ENCODE measurements at regions not wholly inside any gene's neighbourhood (a gene's known extent, or its start where the extent isn't known, plus 50 kb on each side); places are given as distances from the start of the nearest gene placed in this dataset.

DNA sequence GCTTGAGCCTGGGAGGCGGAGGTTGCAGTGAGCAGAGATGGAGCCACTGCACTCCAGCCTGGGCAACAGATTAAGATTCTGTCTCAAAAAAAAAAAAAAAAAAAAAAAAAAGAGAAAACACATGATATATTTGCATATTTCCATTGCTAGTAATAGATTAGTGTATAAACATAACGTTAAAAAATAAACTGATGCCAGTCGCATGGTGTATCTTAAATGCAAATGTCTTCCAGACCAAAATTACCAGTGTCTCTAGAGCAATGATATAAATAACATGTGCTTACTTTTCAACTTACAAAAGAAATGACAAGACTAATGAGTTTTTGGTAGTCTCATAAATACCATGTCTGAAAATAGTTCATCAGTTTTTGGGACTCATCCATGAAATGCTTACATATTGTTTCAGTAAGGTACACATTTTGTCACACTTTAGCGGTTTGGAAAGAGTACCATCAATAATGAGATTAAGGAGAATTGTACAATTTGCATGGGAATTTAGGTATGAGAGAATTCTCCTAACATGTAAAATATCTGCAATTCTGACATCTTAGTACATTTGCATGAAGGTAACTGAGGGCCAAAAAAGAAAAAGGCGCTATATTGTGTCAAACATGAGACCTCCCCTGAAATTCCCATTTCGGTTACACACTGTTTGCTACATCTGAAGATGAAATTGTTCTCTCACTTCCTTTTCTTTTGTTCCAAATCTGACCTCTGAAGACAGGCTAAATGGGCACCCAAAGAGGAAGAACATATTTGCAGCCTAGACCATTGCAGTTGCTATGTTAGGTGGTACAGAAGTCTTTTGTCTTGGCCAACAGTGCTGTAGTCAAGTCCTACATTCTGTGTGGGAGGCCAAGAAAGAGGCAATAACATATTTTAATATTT is 51.5 kb upstream of the PIP4K2A start (continued):
- no peak for TF ChIP-seq POGK (CRISPR knock-in tag; conservative IDR thresholded peaks at IDR 0.05)
- no peak for TF ChIP-seq NAIF1 (CRISPR knock-in tag; IDR thresholded peaks at IDR 0.05; ENCODE audit: borderline replicate concordance)
- TF ChIP-seq, protein P1, sequence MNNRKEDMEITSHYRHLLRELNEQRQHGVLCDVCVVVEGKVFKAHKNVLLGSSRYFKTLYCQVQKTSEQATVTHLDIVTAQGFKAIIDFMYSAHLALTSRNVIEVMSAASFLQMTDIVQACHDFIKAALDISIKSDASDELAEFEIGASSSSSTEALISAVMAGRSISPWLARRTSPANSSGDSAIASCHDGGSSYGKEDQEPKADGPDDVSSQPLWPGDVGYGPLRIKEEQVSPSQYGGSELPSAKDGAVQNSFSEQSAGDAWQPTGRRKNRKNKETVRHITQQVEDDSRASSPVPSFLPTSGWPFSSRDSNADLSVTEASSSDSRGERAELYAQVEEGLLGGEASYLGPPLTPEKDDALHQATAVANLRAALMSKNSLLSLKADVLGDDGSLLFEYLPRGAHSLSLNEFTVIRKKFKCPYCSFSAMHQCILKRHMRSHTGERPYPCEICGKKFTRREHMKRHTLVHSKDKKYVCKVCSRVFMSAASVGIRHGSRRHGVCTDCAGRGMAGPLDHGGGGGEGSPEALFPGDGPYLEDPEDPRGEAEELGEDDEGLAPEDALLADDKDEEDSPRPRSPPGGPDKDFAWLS (CRISPR knock-in tag; IDR thresholded peaks at IDR 0.05; ENCODE audit: borderline replicate concordance): no peak

GRCh38 chr10:22764639-22765038 is 50.3 kb upstream of the PIP4K2A start:
- ChIA-PET POLR2A (no interaction called here), CTCF (ENCODE audit: low intra/inter-chr PET ratio, low total read pairs) (no interaction called here)
- DNase-seq (ENCODE audit: low spot score): no peak
- no TSS peak for BruUV-seq (replicated peaks)
- Histone ChIP-seq H3K4me2 (ENCODE audit: low read depth, low read length) (no peak overlapping the region), H3K9ac (ENCODE audit: insufficient read depth, low read depth, low read length) (no peak overlapping the region), H3K4me3 (replicated peaks in 1 of 3; ENCODE audit: insufficient read depth in 1 of 3, low read depth in 2 of 3, low read length in 3 of 3) (no peak overlapping the region), H3K9me3 (ENCODE audit: low read length) (no peaks in the 10 kb centered on the region), H3K27me3 (ENCODE audit: control insufficient read depth in 1 of 2, insufficient read depth in 2 of 2, low read length in 2 of 2) (no peaks in the 10 kb centered on the region; a peak in 1 of 5 replicates), H3K27ac (ENCODE audit: extremely low read length, insufficient read depth, low read length) (no peak overlapping the region), H2AFZ (ENCODE audit: low read length) (no peak overlapping the region), H3K4me1 (ENCODE audit: insufficient read depth, low read length) (peaks cover 17% of the 10 kb centered on the region), H3K79me2 (ENCODE audit: insufficient read depth, low read length) (no peaks in the 10 kb centered on the region), H4K20me1 (ENCODE audit: insufficient read depth, low read length) (no peaks in the 10 kb centered on the region), H3K36me3 (replicated peaks in 1 of 2; ENCODE audit: control insufficient read depth in 1 of 2, insufficient read depth in 2 of 2, low read length in 2 of 2) (no peaks in the 10 kb centered on the region)
- WGBS (ENCODE audit: low lambda C conversion rate): 15% methylated on average over 2 of the region's 2 CpGs
- FAIRE-seq: no peak
- in situ Hi-C loops (cut with HindIII; ENCODE audit: extremely low pct_ligation_motif_present, low pct_unique_long_range_greater_than_20kb) (no loop called here), intact Hi-C loops (cut with micrococcal nuclease; ENCODE audit: unreplicated experiment) (no loop called here)
- no peak for ATAC-seq
- TF ChIP-seq GATAD2A (CRISPR knock-in tag; IDR thresholded peaks at IDR 0.05): no peak
- TF ChIP-seq, protein P2, sequence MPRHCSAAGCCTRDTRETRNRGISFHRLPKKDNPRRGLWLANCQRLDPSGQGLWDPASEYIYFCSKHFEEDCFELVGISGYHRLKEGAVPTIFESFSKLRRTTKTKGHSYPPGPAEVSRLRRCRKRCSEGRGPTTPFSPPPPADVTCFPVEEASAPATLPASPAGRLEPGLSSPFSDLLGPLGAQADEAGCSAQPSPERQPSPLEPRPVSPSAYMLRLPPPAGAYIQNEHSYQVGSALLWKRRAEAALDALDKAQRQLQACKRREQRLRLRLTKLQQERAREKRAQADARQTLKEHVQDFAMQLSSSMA (CRISPR knock-in tag; IDR thresholded peaks at IDR 0.05): no peak
- no peak for TF ChIP-seq MTF2 (CRISPR knock-in tag; IDR thresholded peaks at IDR 0.05; ENCODE audit: borderline replicate concordance)
- no peak for TF ChIP-seq ZBTB2 (CRISPR knock-in tag; IDR thresholded peaks at IDR 0.05; ENCODE audit: low read depth)
- TF ChIP-seq ZNF75D (CRISPR knock-in tag; IDR thresholded peaks at IDR 0.05; ENCODE audit: borderline replicate concordance): no peak
- TF ChIP-seq ETV5 (CRISPR knock-in tag; IDR thresholded peaks at IDR 0.05; ENCODE audit: borderline replicate concordance): no peak
- TF ChIP-seq ZNF766 (CRISPR knock-in tag; IDR thresholded peaks at IDR 0.05; ENCODE audit: borderline replicate concordance): no peak
- no peak for TF ChIP-seq MAFG (CRISPR knock-in tag; IDR thresholded peaks at IDR 0.05)
